G401.6 (cell line): ENCODE measurements at regions not wholly inside any gene's neighbourhood (a gene's known extent, or its start where the extent isn't known, plus 50 kb on each side); places are given as distances from the start of the nearest gene placed in this dataset.

Experiments used
- FAIRE-seq: peaks from 2 replicates; lab custom pipeline; 2012; peaks lifted over from hg19 to GRCh38; lab: Jason Lieb, UNC

DNA sequence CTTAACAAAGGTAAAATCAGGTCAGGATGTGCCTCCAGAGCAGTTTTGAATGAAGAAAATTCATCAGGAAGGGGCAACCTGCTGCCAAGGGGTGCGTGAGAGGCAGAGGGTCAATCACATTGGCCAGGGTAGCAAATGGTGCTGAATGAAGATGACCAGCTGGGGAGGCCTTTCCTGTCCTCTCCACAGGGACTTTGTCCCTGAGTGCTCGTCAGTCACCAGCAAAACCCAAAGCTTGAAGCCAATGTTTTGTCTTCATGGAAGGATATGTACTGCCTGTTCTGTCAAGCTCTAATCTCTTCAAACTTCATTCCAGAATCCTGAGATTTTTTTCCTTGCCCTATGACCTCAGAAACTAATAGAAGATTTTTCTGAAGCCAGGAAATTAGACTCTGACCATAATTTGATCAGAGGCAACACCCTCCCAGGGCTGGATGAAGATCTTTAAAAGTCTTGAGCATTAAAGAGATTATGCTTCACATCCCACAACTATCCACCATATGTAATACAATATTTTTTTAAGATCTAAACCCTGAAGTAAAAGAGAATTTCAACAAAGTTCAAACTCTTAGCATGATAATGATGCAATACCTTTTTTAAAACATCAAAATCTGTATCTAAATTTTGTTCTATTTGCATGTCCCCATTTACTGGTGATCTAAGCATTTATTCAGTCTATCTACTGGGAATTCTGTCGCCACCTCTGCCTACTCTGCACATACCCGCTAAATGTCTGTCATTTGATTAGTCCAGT lies 243.0 kb downstream of the SNX13 start:
- no peak for FAIRE-seq

DNA sequence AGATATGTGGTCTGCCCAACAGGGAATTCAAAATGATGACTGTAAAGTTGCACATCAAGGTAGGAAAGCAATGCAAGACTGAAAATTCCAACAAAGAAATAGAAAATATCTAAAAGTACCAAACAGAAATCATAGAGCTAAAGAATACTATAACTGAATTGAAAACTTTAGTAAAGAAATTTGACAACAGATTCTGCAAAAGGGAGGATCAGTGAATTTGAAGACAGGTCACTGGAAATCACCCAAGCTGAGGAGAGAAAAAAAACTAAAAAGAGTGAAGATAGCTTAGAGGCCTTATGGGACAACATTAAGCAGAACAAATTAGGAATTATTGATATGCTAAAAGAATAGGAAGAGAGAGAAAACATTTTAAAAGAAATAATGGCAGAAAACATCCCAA lies 240.6 kb downstream of the SNX13 start:
- no peak for FAIRE-seq

DNA sequence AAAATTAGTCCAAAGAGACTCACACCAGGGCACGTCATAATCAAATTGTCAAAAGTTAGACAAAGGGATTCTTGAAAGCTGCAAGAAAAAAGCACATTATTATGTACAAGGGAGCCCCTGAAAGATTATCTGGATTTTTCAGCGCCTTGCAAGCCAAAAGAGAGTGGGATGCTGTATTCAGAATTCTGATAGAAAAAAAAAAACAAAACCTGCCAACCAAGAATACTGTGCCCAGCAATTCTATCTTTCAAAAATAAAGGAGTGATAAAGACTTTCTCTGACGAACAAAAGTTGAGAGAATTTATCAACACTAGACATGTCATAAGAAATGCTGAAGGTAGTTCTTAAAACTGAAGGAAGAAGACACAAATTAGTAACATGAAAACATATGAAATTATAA lies 240.2 kb downstream of the SNX13 start:
- FAIRE-seq = no peak

DNA sequence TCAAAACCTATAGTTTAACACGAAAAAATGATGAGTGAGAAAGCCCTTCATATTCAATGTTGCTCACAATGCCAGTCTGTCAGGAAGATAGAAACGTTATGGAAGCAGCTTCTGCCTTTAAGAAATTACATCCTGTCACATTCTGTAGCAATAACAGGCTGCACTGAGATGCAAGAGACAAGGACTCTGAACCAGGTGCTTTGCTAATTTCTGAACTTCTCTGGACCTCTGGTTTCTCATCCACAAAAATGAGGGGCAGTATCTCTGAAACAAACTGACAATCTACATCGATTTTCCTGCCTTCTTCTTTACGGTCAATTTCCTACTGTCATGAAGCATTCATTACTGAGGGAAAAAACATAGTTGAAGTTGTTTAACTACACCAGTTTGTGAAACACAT lies 234.0 kb downstream of the SNX13 start:
- FAIRE-seq = no peak

DNA sequence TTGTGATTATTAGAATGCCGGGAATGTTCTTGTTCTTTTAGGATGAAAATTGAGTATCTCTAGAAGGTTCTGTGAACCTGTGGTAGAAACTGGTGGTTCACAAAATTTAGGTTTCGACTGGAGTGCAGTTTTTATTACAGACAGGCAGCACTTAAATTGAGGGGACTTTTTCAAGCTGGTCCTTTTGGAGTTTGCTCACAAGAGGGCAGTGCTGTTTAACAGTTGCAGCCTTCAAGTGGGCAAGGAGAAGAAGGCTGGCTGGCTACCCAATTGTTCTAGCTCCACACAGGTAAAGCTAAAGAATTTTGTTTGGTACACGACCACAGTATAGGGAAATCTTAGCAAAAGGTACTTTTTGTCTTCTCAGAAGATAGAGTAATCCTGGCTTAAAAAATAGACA lies 233.6 kb downstream of the SNX13 start:
- peak; percentile 82 for FAIRE-seq

DNA sequence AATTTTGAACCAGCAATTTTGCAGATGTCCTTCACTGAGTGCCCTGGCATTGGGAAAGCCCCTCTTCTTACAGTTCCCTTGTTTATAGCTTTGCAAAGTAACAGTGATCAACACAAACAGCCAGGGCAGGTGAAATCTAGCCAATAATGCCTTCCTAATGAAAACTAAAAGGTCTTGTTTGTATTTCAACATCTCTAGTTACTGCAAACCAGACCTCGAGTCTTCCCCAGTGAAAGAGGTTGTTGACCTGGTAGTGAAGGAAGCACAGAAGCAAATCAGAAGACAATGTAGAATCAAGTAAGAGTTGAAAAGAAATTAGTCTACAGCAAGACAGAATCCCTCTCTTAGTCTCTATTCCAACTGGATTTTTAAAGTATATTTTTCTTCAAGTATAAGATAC lies 231.2 kb downstream of the SNX13 start:
- FAIRE-seq = no peak

DNA sequence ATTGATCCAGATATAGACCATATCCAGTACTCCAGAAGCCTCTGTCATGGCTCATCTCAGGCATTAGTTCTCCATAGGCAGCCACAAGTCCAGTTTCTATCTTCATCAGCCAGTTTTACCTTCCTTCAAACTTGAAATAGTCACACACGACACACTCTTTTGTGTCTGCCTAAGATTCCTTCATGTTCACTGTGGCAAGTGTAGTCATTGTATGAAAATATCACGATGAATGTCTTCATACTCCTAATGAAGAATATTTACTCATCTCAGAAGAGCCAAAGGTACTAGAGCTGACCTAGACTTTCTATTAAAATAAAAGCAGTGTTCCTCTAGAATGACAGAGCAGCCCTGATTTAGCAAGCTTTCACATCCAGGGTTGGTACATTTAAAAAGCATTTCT lies 230.7 kb downstream of the SNX13 start:
- FAIRE-seq = no peak

DNA sequence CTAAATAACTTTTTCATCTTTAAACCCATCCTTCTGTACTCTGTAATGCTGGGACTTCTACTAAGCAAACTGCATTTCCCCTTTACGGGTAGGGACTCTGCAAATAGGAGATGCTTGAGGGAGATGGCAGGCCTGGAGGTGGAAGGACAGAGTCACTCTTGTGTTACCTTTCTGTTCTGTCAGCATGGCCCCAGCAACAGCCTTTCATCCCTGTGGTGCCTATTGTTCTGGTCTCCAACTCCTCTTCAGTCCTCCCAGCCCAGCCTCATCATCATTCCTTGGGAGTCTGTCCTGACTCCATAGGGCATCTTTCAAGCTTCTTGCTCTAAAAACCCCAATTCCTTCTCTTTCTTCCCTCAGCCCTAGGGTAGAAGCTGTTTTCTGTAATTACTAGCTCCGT lies 230.0 kb downstream of the SNX13 start:
- no peak for FAIRE-seq

DNA sequence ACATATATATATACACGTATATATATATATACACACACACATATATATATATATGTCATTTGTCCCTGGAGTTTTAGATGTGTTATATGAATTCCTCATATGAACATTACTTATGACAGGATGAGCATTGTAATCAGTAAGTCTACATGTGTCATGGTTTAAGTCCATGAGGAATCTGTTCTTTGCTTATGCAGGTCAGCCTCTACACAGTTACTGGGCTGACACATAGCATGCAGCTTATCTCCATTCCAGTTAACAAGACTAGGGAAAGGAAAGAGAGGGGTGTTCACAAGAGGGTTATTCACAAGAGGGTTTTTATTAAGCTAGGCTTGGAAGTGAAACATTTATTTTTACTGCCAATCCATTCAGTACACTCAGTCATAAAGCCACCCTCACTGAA lies 226.7 kb downstream of the SNX13 start:
- no peak for FAIRE-seq

DNA sequence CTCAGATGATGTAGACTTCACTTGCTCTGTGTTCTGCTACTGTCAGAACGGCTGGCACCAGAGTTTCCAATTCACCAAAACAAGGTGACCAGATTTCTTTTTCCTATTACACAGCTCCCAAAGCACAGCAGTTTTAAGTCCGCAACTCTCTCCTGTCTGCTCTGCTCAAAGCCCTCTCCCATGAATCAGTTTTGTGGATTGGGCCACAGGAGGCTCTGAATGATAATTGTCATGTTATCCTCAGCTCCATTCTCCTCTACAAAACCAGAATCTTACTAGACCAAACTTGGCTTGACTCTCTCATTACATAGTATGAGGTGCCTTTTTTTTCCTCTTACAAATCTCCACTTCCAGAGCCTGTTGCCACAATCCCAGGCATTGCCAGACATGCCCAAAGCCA lies 223.5 kb downstream of the SNX13 start:
- FAIRE-seq = no peak

DNA sequence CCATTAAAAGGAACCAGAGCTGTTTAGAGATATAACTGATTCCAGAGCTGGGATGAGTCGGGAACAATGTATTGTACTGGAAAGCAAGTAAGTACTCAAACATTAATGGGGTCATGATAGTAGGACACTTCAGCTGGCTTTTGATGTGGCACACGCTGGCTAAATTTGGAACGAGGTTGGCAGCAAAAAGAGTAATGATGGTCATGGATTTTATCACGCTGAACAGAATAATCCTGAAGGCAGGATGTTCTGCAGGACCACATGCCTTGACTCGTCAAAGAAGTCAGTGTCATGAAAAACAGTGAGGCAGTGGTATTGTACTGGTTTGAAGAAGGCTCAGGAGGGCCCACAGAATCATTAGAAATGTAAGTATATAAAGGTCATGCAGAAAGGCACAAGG lies 220.3 kb downstream of the SNX13 start:
- no peak for FAIRE-seq

DNA sequence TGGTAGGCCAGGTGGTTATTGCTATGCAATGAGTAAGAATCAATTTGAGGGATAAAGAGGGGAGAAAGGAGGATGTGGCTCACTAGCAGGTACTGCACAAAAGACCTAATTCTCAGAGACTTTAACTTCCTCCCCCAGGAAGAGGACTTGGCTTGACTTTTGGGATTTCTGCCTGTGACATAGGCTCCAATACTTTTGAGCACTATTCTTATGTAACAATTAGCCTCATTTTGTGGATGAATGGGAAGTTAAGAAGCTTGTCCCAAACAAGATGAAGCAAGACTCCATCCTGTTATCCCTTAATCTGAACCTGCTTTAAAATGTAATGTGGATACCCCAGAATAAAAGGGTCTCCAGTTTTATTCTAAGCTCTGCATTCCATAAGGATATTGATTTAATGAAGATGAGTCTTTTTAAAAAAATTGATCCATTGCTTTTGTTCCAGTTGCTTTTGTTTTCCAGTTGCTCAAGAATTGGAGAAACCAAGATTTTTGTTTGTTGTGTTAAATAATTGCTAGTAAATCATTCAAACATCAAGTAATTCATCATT lies 218.5 kb downstream of the SNX13 start:
- no peak for FAIRE-seq

DNA sequence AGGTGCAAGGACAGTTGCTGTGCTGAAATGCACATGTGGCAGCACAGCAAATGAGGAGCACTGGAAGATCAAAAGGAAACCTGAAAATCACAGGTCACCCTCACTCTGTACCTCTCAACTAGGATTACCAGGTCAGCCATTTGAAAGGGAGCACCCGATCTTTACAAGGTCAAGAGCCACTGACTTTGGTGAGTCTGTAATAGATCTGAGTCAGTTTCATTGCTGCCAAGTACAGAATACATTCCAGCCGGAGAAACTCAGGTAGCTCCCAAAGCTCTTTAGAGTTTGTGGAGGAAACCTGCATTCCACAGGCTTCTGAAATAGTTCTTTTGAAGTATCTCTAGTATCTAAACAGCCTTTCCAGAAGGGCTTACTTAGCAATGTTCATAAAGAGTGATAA lies 217.5 kb downstream of the SNX13 start:
- FAIRE-seq = no peak

DNA sequence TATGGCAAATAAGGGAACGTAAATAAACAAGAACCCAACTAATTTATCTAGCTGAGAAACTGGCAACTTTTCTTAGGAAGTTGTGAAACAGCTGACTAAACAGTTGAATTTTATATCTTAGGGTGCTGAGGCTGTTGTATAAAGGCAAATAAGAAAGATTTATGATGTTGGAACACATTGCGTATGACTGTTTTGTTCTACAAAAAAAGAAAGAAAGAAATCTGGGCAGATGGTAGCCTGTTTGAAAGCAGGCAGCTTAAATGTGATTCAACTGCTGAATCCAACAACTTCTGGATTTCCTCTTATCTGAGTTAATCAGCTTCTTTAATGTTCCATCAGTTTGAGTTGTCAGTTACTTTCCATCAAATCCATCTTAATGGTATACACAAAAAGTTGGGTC lies 214.5 kb downstream of the SNX13 start:
- no peak for FAIRE-seq

DNA sequence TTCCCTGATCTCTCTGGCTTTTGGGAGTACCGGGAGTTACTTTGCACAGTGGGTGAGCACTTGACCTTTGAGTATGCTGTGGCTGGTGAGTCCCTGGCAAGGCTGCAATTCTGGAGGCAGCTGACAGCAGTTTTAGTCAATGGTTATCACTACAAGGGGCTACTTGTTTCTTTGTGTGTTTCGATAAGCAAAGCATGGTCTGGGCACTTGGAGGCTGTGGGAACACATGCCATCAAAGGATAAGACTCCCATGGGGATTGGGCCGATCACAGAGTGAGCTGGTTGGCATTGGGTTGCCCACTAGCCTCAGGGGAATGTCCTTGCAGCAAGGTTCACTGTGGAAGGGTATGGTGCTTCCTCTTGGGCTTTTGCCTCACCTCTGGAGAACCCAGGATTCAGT lies 208.2 kb downstream of the SNX13 start:
- FAIRE-seq = no peak
